ENCODE measurements at regions not wholly inside any gene's neighbourhood (a gene's known extent, or its start where the extent isn't known, plus 50 kb on each side); places are given as distances from the start of the nearest gene placed in this dataset.

GRCh38 chr1:94734963-94735901, 84.9 kb upstream of the SLC44A3 start:
- WGBS (ENCODE audit: insufficient coverage), result 67% methylated on average over 19 of the region's 20 CpGs
- no peaks in the 10 kb centered on the region for H3K9me3 ChIP-seq (ENCODE audit: control insufficient read depth, insufficient read depth, low read length)

GRCh38 chr1:94731891-94732290, 88.3 kb upstream of the SLC44A3 start:
- Mint-ChIP-seq H3K9me3 (no peaks in the 10 kb centered on the region), H3K27ac (no peak overlapping the region), H3K4me1 (no peaks in the 10 kb centered on the region), H3K4me3 (no peak overlapping the region), H3K27me3 (ENCODE audit: low read depth in 2 of 2) (peaks cover 23 to 25% of the 10 kb centered on the region in 2 donors), H3K36me3 (no peaks in the 10 kb centered on the region)
- Histone ChIP-seq H3K27ac (ENCODE audit: low read length) (no peak overlapping the region), H3K27me3 (ENCODE audit: control insufficient read depth, insufficient read depth, low read length) (no peaks in the 10 kb centered on the region), H3K4me3 (ENCODE audit: low read length) (no peak overlapping the region), H3K36me3 (ENCODE audit: control insufficient read depth, insufficient read depth, low read length) (no peaks in the 10 kb centered on the region), H3K4me1 (ENCODE audit: control insufficient read depth, insufficient read depth, low read length) (no peaks in the 10 kb centered on the region), H3K9me3 (ENCODE audit: control insufficient read depth, insufficient read depth, low read length) (no peaks in the 10 kb centered on the region)
- DNase-seq (no peak), ATAC-seq (no peak)
- intact Hi-C loops (cut with micrococcal nuclease), result no loop called here
- TF ChIP-seq CTCF (IDR thresholded peaks at IDR 0.05), result no peak
- 67% methylated on average over 1 of the region's 1 CpG for WGBS (ENCODE audit: insufficient coverage)

More at GRCh38 chr1:94734963-94735901, 84.9 kb upstream of the SLC44A3 start:
- intact Hi-C loops (cut with micrococcal nuclease), result no loop called here
- Histone ChIP-seq H3K27ac (ENCODE audit: low read length) (no peak overlapping the region), H3K36me3 (ENCODE audit: control insufficient read depth, insufficient read depth, low read length) (no peaks in the 10 kb centered on the region), H3K4me3 (ENCODE audit: low read length) (no peak overlapping the region), H3K4me1 (ENCODE audit: control insufficient read depth, insufficient read depth, low read length) (no peaks in the 10 kb centered on the region), H3K27me3 (ENCODE audit: control insufficient read depth, insufficient read depth, low read length) (no peaks in the 10 kb centered on the region)
- Mint-ChIP-seq H3K27me3 (ENCODE audit: low read depth in 2 of 2) (peaks cover 29 to 48% of the 10 kb centered on the region in 2 donors), H3K36me3 (no peaks in the 10 kb centered on the region), H3K4me1 (peaks cover 0 to 7% of the 10 kb centered on the region in 2 donors), H3K9me3 (no peaks in the 10 kb centered on the region), H3K4me3 (no peak overlapping the region), H3K27ac (no peak overlapping the region)
- no peak for ATAC-seq
- no peak for TF ChIP-seq CTCF (IDR thresholded peaks at IDR 0.05)
- no peak for DNase-seq

GRCh38 chr1:94730450-94730849, 89.7 kb upstream of the SLC44A3 start:
- Histone ChIP-seq H3K4me3 (ENCODE audit: low read length) (no peak overlapping the region), H3K4me1 (ENCODE audit: control insufficient read depth, insufficient read depth, low read length) (no peaks in the 10 kb centered on the region), H3K36me3 (ENCODE audit: control insufficient read depth, insufficient read depth, low read length) (no peaks in the 10 kb centered on the region), H3K9me3 (ENCODE audit: control insufficient read depth, insufficient read depth, low read length) (no peaks in the 10 kb centered on the region), H3K27me3 (ENCODE audit: control insufficient read depth, insufficient read depth, low read length) (no peaks in the 10 kb centered on the region), H3K27ac (ENCODE audit: low read length) (no peak overlapping the region)
- H3K36me3 Mint-ChIP-seq, result no peaks in the 10 kb centered on the region
- intact Hi-C loops (cut with micrococcal nuclease), result no loop called here
- no peaks in the 10 kb centered on the region for H3K4me1 Mint-ChIP-seq
- no peak overlapping the region for H3K27ac Mint-ChIP-seq
- ATAC-seq, result no peak
- no peaks in the 10 kb centered on the region for H3K9me3 Mint-ChIP-seq
- WGBS (ENCODE audit: insufficient coverage), result 82% methylated on average over 3 of the region's 3 CpGs
- no peak for TF ChIP-seq CTCF (IDR thresholded peaks at IDR 0.05)
- no peak for DNase-seq
- H3K4me3 Mint-ChIP-seq, result no peak overlapping the region
- H3K27me3 Mint-ChIP-seq (ENCODE audit: low read depth in 2 of 2), result peaks cover 17 to 20% of the 10 kb centered on the region in 2 donors
